Glutamatergic neuron (in vitro differentiated cells): ENCODE measurements at regions not wholly inside any gene's neighbourhood (a gene's known extent, or its start where the extent isn't known, plus 50 kb on each side); places are given as distances from the start of the nearest gene placed in this dataset.

Source experiments
- DNase-seq: peaks from one replicate; pipeline ENCODE4 v3.0.0; 2022
- H3K27ac Mint-ChIP-seq: one replicate; pipeline ENCODE4 v1.8.0; 2020; ENCODE audit warnings: mild to moderate bottlenecking, mixed read lengths, inconsistent platforms; ENCODE audit not compliant: unreplicated experiment
- H3K27me3 Mint-ChIP-seq: one replicate; pipeline ENCODE4 v1.8.0; 2020; ENCODE audit warnings: mild to moderate bottlenecking, moderate library complexity, mixed read lengths, inconsistent platforms; ENCODE audit not compliant: unreplicated experiment
- H3K36me3 Mint-ChIP-seq: one replicate; pipeline ENCODE4 v1.8.0; 2020; ENCODE audit warnings: mild to moderate bottlenecking, mixed read lengths, inconsistent platforms; ENCODE audit not compliant: unreplicated experiment
- H3K4me1 Mint-ChIP-seq: one replicate; pipeline ENCODE4 v1.8.0; 2020; ENCODE audit warnings: mild to moderate bottlenecking, low read depth, mixed read lengths, inconsistent platforms; ENCODE audit not compliant: unreplicated experiment
- H3K4me3 Mint-ChIP-seq: one replicate; pipeline ENCODE4 v1.8.0; 2020; ENCODE audit warnings: mild to moderate bottlenecking, mixed read lengths, inconsistent platforms; ENCODE audit not compliant: unreplicated experiment
- H3K9me3 Mint-ChIP-seq: one replicate; pipeline ENCODE4 v1.8.0; 2020; ENCODE audit warnings: mild to moderate bottlenecking, moderate library complexity, mixed read lengths, inconsistent platforms; ENCODE audit not compliant: unreplicated experiment
- CTCF ChIP-seq: fragments of 200-600 bp; sonication (generic); IDR thresholded peaks from one replicate; pipeline ENCODE4 v1.5.0; 2021; ENCODE audit not compliant: partially characterized antibody, unreplicated experiment

- Mint-ChIP-seq H3K9me3 (no peaks in the 10 kb centered on the region), H3K36me3 (no peaks in the 10 kb centered on the region), H3K4me1 (peaks cover 17% of the 10 kb centered on the region), H3K4me3 (no peak overlapping the region), H3K27me3 (peaks cover 9% of the 10 kb centered on the region), H3K27ac (no peak overlapping the region)
- no peak for TF ChIP-seq CTCF
- no peak for DNase-seq
Measured at GRCh38 chr1:114215436-114215835, 61.8 kb upstream of the SYT6 start.

- Mint-ChIP-seq H3K9me3 (peaks cover 2% of the 10 kb centered on the region), H3K27ac (no peak overlapping the region), H3K27me3 (peaks cover 9% of the 10 kb centered on the region), H3K36me3 (no peaks in the 10 kb centered on the region), H3K4me3 (no peak overlapping the region), H3K4me1 (peaks cover 14% of the 10 kb centered on the region)
- no peak for DNase-seq
- no peak for TF ChIP-seq CTCF
Measured at GRCh38 chr1:114214016-114214415, 60.3 kb upstream of the SYT6 start.

DNA sequence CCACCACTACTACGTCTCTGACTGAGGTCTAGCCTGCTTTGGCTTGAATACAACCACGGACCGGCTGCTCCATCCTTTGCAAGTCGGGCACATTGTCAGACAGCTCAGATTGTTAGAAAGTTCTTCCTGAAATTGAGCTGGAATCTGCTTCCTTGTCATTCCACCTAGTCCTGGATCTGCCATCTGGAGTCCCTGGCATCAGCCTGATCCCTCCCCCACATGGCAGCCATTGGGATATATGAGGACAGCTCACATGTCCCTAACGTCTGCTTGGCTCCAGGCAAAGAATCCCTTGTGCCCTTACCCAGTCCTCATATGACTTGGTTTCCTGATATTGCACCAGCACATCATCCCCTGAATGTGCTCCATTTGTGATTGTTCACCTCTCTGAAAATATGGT, 56.3 kb upstream of the SYT6 start:
- no peak for DNase-seq
- Mint-ChIP-seq H3K4me1 (no peaks in the 10 kb centered on the region), H3K36me3 (no peaks in the 10 kb centered on the region), H3K9me3 (peaks cover 2% of the 10 kb centered on the region), H3K4me3 (no peak overlapping the region), H3K27ac (no peak overlapping the region), H3K27me3 (peaks cover 6% of the 10 kb centered on the region)
- no peak for TF ChIP-seq CTCF

DNA sequence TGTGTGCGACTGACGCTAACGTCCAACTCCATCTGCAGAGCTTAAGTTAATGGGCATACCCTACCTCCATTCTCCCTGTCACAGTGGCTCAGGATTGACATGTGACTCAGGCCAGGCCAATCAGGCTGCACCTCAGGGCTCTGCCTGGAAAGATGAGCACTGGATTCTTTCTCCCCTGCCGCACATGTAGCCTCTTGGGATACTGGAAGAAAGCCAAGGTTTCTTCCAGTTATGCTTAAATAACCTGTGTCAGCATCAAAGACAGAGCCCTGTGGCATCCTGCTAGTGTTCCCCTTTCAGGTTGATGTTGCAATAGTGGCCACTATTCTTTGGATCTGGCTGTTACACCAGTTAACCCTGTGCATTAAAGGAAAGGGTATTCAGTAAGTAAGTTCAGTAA, 55.0 kb upstream of the SYT6 start:
- Mint-ChIP-seq H3K4me3 (no peak overlapping the region), H3K27me3 (peaks cover 6% of the 10 kb centered on the region), H3K9me3 (peaks cover 2% of the 10 kb centered on the region), H3K27ac (no peak overlapping the region), H3K4me1 (no peaks in the 10 kb centered on the region), H3K36me3 (no peaks in the 10 kb centered on the region)
- DNase-seq, result no peak
- TF ChIP-seq CTCF, result no peak

DNA sequence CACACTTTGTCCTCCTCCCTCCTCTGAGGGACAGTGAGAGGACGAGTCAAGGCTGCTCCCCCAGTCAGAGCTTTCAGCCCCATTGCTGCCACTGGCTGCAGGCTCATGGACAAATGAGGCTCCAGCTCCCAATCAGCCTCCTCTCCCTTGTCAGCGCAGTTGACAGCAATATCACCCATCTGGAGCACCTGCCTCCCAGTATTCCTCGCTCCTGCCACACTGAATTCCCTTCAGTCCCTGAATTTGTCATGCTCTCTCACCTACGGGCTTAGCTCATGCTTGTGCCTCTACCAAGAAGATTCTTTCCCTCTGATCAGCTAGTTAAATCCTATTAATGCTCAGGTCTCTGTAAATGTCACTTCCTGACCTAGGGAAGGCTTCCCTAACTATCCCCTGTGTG, 54.4 kb upstream of the SYT6 start:
- H3K4me1 Mint-ChIP-seq, result no peaks in the 10 kb centered on the region
- peaks cover 4% of the 10 kb centered on the region for H3K27me3 Mint-ChIP-seq
- no peak for TF ChIP-seq CTCF
- no peak overlapping the region for H3K27ac Mint-ChIP-seq
- H3K36me3 Mint-ChIP-seq, result no peaks in the 10 kb centered on the region
- peaks cover 2% of the 10 kb centered on the region for H3K9me3 Mint-ChIP-seq
- DNase-seq, result no peak
- no peak overlapping the region for H3K4me3 Mint-ChIP-seq
